BE2C (cell line): ENCODE measurements at regions not wholly inside any gene's neighbourhood (a gene's known extent, or its start where the extent isn't known, plus 50 kb on each side); places are given as distances from the start of the nearest gene placed in this dataset.

Experiments used
- DNase-seq: peaks from one replicate; pipeline ENCODE4 v3.0.0-alpha.2; 2020
- H3K27me3 ChIP-seq: fragments of 250-450 bp; sonication (Bioruptor Pico); 2 replicates; pipeline ENCODE4 v1.5.1; 2020; ENCODE audit warnings: mild to moderate bottlenecking
- H3K36me3 ChIP-seq: fragments of 250-450 bp; sonication (Bioruptor Pico); 2 replicates; pipeline ENCODE4 v1.5.1; 2020; ENCODE audit warnings: mild to moderate bottlenecking
- H3K4me1 ChIP-seq: fragments of 250-450 bp; sonication (Bioruptor Pico); 2 replicates; pipeline ENCODE4 v1.5.1; 2020
- H3K4me3 ChIP-seq: 2 replicates; pipeline ENCODE4 v1.5.1; 2011; ENCODE audit warnings: low read depth, low read length
- H3K9me3 ChIP-seq: fragments of 250-450 bp; sonication (Bioruptor Pico); 2 replicates; pipeline ENCODE4 v1.5.1; 2020
- TF ChIP-seq, protein P1 (sequence below): IDR thresholded peaks from 2 replicates; pipeline ENCODE4 v1.5.1; 2012; ENCODE audit warnings: mild to moderate bottlenecking, low read depth, low read length

GRCh38 chr4:163582703-163583102 lies 88.2 kb downstream of the TMA16 start:
- no peak overlapping the region for H3K4me3 ChIP-seq
- H3K36me3 ChIP-seq: no peaks in the 10 kb centered on the region
- H3K27me3 ChIP-seq: no peaks in the 10 kb centered on the region
- TF ChIP-seq, protein P1, sequence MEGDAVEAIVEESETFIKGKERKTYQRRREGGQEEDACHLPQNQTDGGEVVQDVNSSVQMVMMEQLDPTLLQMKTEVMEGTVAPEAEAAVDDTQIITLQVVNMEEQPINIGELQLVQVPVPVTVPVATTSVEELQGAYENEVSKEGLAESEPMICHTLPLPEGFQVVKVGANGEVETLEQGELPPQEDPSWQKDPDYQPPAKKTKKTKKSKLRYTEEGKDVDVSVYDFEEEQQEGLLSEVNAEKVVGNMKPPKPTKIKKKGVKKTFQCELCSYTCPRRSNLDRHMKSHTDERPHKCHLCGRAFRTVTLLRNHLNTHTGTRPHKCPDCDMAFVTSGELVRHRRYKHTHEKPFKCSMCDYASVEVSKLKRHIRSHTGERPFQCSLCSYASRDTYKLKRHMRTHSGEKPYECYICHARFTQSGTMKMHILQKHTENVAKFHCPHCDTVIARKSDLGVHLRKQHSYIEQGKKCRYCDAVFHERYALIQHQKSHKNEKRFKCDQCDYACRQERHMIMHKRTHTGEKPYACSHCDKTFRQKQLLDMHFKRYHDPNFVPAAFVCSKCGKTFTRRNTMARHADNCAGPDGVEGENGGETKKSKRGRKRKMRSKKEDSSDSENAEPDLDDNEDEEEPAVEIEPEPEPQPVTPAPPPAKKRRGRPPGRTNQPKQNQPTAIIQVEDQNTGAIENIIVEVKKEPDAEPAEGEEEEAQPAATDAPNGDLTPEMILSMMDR: no peak
- no peaks in the 10 kb centered on the region for H3K4me1 ChIP-seq
- no peaks in the 10 kb centered on the region for H3K9me3 ChIP-seq
- DNase-seq: no peak

GRCh38 chr4:163587867-163588266 lies 93.4 kb downstream of the TMA16 start:
- H3K4me1 ChIP-seq: no peaks in the 10 kb centered on the region
- H3K27me3 ChIP-seq: no peaks in the 10 kb centered on the region
- no peaks in the 10 kb centered on the region for H3K36me3 ChIP-seq
- TF ChIP-seq, protein P1: peak; percentile 48
- no peaks in the 10 kb centered on the region for H3K9me3 ChIP-seq
- no peak overlapping the region for H3K4me3 ChIP-seq
- DNase-seq: peak; percentile 33

DNA sequence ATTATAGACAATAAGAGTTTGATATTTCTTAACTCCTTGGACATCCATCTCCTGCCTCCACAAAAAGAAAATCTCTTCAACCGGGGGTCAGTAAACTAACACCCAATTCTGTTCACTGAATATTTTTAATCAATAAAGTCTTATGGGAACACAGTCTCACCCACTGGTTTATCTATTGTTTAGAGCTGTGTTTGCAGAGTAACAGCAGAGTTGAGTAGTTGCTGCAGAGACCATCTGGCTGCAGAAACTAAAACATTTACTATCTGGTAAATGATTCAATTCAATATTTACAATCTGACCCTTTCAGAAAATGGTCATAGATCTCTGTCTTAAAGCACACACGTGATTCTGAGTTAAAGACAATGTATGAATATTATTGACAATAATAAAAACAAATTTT lies 94.0 kb downstream of the TMA16 start:
- TF ChIP-seq, protein P1: no peak
- Histone ChIP-seq H3K4me3 (no peak overlapping the region), H3K27me3 (no peaks in the 10 kb centered on the region), H3K9me3 (no peaks in the 10 kb centered on the region), H3K4me1 (no peaks in the 10 kb centered on the region), H3K36me3 (no peaks in the 10 kb centered on the region)
- DNase-seq: no peak

DNA sequence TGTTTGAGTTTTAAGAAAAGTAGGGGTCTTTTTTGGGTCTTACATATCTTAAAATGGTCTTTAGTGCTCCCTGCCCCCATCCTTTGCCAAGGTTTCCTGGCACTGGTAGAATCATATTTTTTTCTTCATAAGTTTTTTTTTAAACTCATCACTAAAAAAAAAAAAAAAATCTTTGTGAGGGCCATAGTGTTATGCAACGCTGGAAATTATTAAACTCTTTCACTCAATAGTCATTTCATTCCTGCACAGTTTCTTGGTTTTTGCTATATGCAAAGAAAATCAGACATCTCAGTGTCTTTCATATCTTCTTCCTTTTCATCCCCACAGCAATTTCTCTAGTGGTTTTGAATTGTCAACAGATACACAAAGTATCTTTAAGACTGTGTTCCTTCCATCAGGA lies 95.6 kb downstream of the TMA16 start:
- TF ChIP-seq, protein P1: no peak
- no peak for DNase-seq
- Histone ChIP-seq H3K9me3 (no peaks in the 10 kb centered on the region), H3K4me3 (no peak overlapping the region), H3K27me3 (no peaks in the 10 kb centered on the region), H3K4me1 (no peaks in the 10 kb centered on the region), H3K36me3 (no peaks in the 10 kb centered on the region)

- Histone ChIP-seq H3K27me3 (no peaks in the 10 kb centered on the region), H3K9me3 (no peaks in the 10 kb centered on the region)
Observed at GRCh38 chr4:163590619-163591264, 96.3 kb downstream of the TMA16 start.

GRCh38 chr4:163591614-163592020 lies 97.1 kb downstream of the TMA16 start:
- TF ChIP-seq, protein P1: no peak
- no peak for DNase-seq
- Histone ChIP-seq H3K9me3 (no peaks in the 10 kb centered on the region), H3K36me3 (no peaks in the 10 kb centered on the region), H3K4me1 (no peaks in the 10 kb centered on the region), H3K4me3 (no peak overlapping the region), H3K27me3 (no peaks in the 10 kb centered on the region)

More at GRCh38 chr4:163590619-163591264, 96.3 kb downstream of the TMA16 start:
- TF ChIP-seq, protein P1: no peak
- DNase-seq: no peak
- no peak overlapping the region for H3K4me3 ChIP-seq
- H3K36me3 ChIP-seq: no peaks in the 10 kb centered on the region
- no peaks in the 10 kb centered on the region for H3K4me1 ChIP-seq
